BJ (cell line): ENCODE measurements at regions not wholly inside any gene's neighbourhood (a gene's known extent, or its start where the extent isn't known, plus 50 kb on each side); places are given as distances from the start of the nearest gene placed in this dataset.

Source experiments
- CTCF ChIA-PET: fragments of 350-600 bp; formaldehyde crosslinking; extraction: SDS; loops from one replicate; lab custom pipeline; 2021; ENCODE audit warnings: antibody characterized with exemption, inconsistent platforms; lab: Yijun Ruan, JAX
- POLR2A ChIA-PET: fragments of 300-600 bp; sonication (Branson Sonifier 250); formaldehyde crosslinking; extraction: SDS; loops from one replicate; lab custom pipeline; 2021; ENCODE audit warnings: antibody characterized with exemption; lab: Charles Lee
- DNase-seq: peaks from one replicate; pipeline ENCODE4 v3.0.0-alpha.2; 2011; ENCODE audit warnings: low read depth
- H3K27me3 ChIP-seq: 2 replicates; pipeline ENCODE4 v1.6.0; 2011; ENCODE audit warnings: low read length; ENCODE audit not compliant: control insufficient read depth, insufficient read depth
- H3K36me3 ChIP-seq: 2 replicates; pipeline ENCODE4 v1.5.1; 2011; ENCODE audit warnings: low read length; ENCODE audit not compliant: control insufficient read depth, insufficient read depth
- H3K4me3 ChIP-seq: 2 replicates; pipeline ENCODE4 v1.5.1; 2011; ENCODE audit warnings: low read depth, mild to moderate bottlenecking, control low read depth, low read length
- TF ChIP-seq, protein P1 (sequence below): IDR thresholded peaks from 2 replicates; pipeline ENCODE4 v1.5.1; 2011; ENCODE audit warnings: low read depth, mild to moderate bottlenecking, control low read depth, inconsistent platforms, low read length, moderate library complexity; ENCODE audit not compliant: insufficient read depth

DNA sequence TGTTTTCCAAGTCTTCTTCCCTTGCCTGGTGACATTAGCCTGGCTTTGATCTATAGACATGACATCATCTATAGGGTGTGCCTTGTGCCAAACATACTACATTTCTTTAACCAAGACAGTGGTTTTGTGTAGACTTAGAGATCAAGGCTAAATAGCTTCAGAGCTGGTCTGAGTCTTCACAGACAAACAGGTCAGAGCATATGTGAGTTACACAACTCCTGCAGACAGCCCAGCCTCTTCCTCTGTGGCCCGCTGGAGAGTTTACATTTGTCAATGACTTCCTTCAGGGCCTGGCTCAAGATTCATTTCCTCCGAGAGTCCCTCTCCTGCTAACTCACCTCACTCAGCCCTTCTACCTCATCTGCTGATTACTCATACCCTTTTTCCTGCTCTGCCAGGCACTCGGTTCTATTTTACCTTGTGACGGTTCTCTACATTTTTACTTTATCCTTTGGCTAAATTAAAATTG is 73.1 kb upstream of the TANC2 start:
- DNase-seq = peak; percentile 33
- ChIA-PET POLR2A (interaction anchor here (0.7 kb wide), 1 partner anchor 199 kb away, joined by 3 read pairs; no protein-coding TSS in a partner anchor), CTCF (interaction anchor here (1.5 kb wide), 1 partner anchor 31 kb away, joined by 3 read pairs; no protein-coding TSS in a partner anchor)
- Histone ChIP-seq H3K36me3 (no peaks in the 10 kb centered on the region), H3K4me3 (no peak overlapping the region), H3K27me3 (no peaks in the 10 kb centered on the region)
- TF ChIP-seq, protein P1, sequence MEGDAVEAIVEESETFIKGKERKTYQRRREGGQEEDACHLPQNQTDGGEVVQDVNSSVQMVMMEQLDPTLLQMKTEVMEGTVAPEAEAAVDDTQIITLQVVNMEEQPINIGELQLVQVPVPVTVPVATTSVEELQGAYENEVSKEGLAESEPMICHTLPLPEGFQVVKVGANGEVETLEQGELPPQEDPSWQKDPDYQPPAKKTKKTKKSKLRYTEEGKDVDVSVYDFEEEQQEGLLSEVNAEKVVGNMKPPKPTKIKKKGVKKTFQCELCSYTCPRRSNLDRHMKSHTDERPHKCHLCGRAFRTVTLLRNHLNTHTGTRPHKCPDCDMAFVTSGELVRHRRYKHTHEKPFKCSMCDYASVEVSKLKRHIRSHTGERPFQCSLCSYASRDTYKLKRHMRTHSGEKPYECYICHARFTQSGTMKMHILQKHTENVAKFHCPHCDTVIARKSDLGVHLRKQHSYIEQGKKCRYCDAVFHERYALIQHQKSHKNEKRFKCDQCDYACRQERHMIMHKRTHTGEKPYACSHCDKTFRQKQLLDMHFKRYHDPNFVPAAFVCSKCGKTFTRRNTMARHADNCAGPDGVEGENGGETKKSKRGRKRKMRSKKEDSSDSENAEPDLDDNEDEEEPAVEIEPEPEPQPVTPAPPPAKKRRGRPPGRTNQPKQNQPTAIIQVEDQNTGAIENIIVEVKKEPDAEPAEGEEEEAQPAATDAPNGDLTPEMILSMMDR = no peak

DNA sequence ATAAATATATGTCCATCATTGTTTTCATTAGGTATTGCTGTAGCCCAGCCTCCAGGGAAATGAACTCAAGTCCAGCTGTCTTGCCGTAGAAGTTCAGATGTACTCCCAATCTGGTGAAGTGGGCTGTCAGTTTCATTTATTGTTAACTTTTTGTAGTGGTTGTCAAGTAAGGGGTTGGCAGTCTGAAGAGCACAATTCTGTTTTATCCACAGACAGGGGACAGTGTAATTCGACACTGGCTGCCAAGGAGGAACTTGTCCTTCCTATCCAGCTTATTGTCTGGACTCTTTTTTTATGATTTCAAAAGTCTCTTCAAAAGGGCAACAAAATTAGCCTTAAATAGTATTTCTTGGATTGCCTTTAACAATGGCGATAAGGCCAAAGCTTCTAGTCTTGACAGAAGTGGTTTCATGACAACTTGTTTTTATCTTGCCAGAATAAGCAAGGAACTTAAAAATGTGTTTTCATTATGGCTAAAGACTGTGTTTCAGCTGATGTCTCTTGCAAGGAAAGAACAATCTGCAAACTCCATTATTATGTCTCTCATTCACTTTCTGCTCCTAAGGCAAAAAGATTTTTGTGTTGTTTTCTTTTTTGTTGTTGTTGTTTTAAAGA is 73.9 kb upstream of the TANC2 start:
- POLR2A ChIA-PET = no interaction called here
- no peak for DNase-seq
- Histone ChIP-seq H3K4me3 (no peak overlapping the region), H3K27me3 (no peaks in the 10 kb centered on the region), H3K36me3 (no peaks in the 10 kb centered on the region)
- CTCF ChIA-PET = interaction anchor here (1.5 kb wide), 1 partner anchor 32 kb away, joined by 3 read pairs; no protein-coding TSS in a partner anchor
- TF ChIP-seq, protein P1 = no peak

DNA sequence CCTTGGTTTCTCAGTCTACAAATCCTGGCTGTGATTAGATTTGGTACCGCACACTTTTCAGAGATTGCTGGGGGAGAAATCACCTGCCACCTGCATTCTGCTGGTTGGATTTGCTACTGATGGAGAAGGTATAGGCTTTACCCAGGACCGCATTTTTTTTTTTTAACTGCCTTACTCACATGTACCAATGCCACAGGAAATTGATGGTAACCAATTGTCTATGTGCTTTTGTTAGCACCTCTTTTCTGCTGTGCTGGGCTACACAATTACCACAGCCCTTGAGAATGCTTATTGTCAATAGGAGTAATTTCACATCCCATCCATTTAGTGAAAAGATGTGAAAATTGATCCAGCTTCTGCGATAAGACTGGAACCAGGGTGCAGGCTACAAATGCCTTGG is 74.4 kb upstream of the TANC2 start:
- ChIA-PET POLR2A (no interaction called here), CTCF (no interaction called here)
- TF ChIP-seq, protein P1 = no peak

DNA sequence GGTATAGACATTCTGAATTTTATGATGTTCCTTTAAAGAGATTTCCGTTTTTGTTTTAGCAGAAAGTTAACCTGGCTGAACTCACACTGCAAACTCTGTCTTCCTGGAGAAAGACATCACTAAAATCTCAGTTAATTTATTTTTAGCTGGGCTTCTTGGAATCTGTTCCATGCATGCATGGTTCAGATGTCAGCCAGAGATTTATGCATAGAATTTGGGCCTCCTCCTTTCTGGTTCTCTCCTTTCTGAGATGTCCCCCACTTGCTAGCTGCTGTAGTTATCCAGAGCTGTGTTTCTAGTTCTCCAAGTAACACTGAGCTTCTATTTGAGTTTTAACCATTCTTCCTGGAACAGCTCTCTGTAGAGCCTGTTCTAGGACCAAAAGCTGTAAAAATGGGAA is 77.3 kb upstream of the TANC2 start:
- ChIA-PET CTCF (no interaction called here), POLR2A (no interaction called here)
- TF ChIP-seq, protein P1 = no peak
- DNase-seq = no peak
- no peaks in the 10 kb centered on the region for H3K36me3 ChIP-seq
- H3K27me3 ChIP-seq = no peaks in the 10 kb centered on the region
- H3K4me3 ChIP-seq = no peak overlapping the region

More for the DNA sequence above, 74.4 kb upstream of the TANC2 start:
- Histone ChIP-seq H3K4me3 (no peak overlapping the region), H3K36me3 (no peaks in the 10 kb centered on the region), H3K27me3 (no peaks in the 10 kb centered on the region)
- DNase-seq = no peak

DNA sequence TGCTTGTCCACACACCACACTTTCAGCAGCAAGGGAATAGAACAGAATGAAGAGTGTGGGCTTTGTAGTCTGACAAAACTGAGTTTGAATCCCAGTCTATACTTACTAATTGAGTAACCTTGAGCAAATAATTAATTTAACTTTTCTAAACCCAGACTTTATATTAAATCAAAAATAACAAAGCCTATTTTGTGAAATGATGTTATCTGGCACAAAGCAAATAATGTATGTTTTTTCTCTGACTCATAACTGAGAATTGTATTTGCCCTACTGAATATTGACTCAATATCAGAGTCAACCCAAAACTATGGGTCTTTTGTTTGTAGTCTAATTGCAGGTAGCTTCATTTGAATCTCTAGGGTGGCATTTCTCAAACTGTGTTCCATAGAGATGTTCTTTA is 77.9 kb upstream of the TANC2 start:
- POLR2A ChIA-PET = no interaction called here
- no peak for DNase-seq
- Histone ChIP-seq H3K4me3 (no peak overlapping the region), H3K36me3 (no peaks in the 10 kb centered on the region), H3K27me3 (no peaks in the 10 kb centered on the region)
- TF ChIP-seq, protein P1 = no peak
- CTCF ChIA-PET = no interaction called here
